Natural killer cell (primary cell): ENCODE measurements at regions not wholly inside any gene's neighbourhood (a gene's known extent, or its start where the extent isn't known, plus 50 kb on each side); places are given as distances from the start of the nearest gene placed in this dataset.

Experiments used
- ATAC-seq, 3 donors: fragments of 150-1000 bp in 2 of 3; fragments of 200-7000 bp in 1 of 3; cut with Tn5 transposase; 1 replicate in 1 of 3; 2 replicates in 2 of 3; pipeline ENCODE4 v1.10.0; 2021; ENCODE audit warnings: mild to moderate bottlenecking in 2 of 3, moderate library complexity in 2 of 3
- DNase-seq, 2 donors: peaks; one replicate each; pipeline versions ENCODE4 v3.0.0 to v3.0.0-alpha.2; 2013 to 2021; ENCODE audit warnings: mixed read lengths in 1 of 2
- H3K27ac ChIP-seq: one replicate; pipeline ENCODE4 v1.5.1; 2013; ENCODE audit warnings: mild to moderate bottlenecking, low read length
- H3K27me3 ChIP-seq: one replicate; pipeline ENCODE4 v1.6.1; 2013; ENCODE audit warnings: low read length; ENCODE audit not compliant: control insufficient read depth, insufficient read depth
- H3K36me3 ChIP-seq: one replicate; pipeline ENCODE4 v1.6.1; 2013; ENCODE audit warnings: low read length; ENCODE audit not compliant: control insufficient read depth, insufficient read depth
- H3K4me1 ChIP-seq: one replicate; pipeline ENCODE4 v1.6.1; 2013; ENCODE audit warnings: low read length; ENCODE audit not compliant: control insufficient read depth, insufficient read depth
- H3K4me3 ChIP-seq: one replicate; pipeline ENCODE4 v1.5.1; 2013; ENCODE audit warnings: low read length
- H3K9me3 ChIP-seq: one replicate; pipeline ENCODE4 v1.6.1; 2013; ENCODE audit warnings: low read length; ENCODE audit not compliant: control insufficient read depth, insufficient read depth
- H3K27ac Mint-ChIP-seq, 2 donors: one replicate each; pipeline ENCODE4 v1.8.0; 2022; ENCODE audit warnings: mild to moderate bottlenecking in 2 of 2, mixed read lengths in 2 of 2, moderate library complexity in 1 of 2
- H3K27me3 Mint-ChIP-seq, 2 donors: one replicate each; pipeline ENCODE4 v1.8.0; 2022; ENCODE audit warnings: low read depth in 2 of 2, mixed read lengths in 2 of 2
- H3K36me3 Mint-ChIP-seq: one replicate; pipeline ENCODE4 v1.8.0; 2022; ENCODE audit warnings: mixed read lengths
- H3K4me1 Mint-ChIP-seq, 2 donors: one replicate each; pipeline ENCODE4 v1.8.0; 2022; ENCODE audit warnings: mixed read lengths in 2 of 2
- H3K4me3 Mint-ChIP-seq: one replicate; pipeline ENCODE4 v1.8.0; 2022; ENCODE audit warnings: mild to moderate bottlenecking, moderate library complexity, mixed read lengths
- H3K9me3 Mint-ChIP-seq, 2 donors: one replicate each; pipeline ENCODE4 v1.8.0; 2022; ENCODE audit warnings: mixed read lengths in 2 of 2
- WGBS: methylation state at CpG from one replicate; pipeline ENCODE4 v1.1.7; 2013; ENCODE audit warnings: missing lambda C conversion rate; ENCODE audit not compliant: insufficient coverage; 5-methylcytosine and 5-hydroxymethylcytosine counted together
- intact Hi-C: fragments of 100-400 bp; cut with micrococcal nuclease; formaldehyde crosslinking; loops from one replicate; pipeline ENCODE4 v1.14.2; 2022
- TF ChIP-seq, protein P1 (sequence below): fragments of 200-600 bp; IDR thresholded peaks from one replicate; pipeline ENCODE4 v1.8.0; 2022; ENCODE audit warnings: antibody characterized with exemption

DNA sequence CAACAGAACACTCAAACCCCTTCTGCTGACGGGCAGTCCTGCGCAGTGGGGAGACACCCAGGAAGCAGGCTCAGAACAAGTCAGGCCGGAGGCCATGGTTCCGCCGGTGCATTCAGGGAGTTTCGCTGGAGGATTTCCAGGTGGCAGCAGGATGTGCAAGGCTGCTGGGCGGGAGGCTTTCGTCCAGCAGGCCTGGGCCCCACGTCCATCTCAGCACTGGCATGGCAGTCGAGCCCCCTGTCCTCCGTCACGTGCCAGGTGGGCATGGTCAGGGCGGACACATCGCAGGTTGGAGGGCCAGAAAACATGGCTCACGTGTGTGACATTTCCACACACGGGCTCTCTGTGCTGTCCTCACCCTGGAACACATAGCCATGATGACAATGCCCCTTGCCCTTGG is 299.9 kb upstream of the IRX2 start:
- TF ChIP-seq, protein P1, sequence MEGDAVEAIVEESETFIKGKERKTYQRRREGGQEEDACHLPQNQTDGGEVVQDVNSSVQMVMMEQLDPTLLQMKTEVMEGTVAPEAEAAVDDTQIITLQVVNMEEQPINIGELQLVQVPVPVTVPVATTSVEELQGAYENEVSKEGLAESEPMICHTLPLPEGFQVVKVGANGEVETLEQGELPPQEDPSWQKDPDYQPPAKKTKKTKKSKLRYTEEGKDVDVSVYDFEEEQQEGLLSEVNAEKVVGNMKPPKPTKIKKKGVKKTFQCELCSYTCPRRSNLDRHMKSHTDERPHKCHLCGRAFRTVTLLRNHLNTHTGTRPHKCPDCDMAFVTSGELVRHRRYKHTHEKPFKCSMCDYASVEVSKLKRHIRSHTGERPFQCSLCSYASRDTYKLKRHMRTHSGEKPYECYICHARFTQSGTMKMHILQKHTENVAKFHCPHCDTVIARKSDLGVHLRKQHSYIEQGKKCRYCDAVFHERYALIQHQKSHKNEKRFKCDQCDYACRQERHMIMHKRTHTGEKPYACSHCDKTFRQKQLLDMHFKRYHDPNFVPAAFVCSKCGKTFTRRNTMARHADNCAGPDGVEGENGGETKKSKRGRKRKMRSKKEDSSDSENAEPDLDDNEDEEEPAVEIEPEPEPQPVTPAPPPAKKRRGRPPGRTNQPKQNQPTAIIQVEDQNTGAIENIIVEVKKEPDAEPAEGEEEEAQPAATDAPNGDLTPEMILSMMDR, result no peak
- ATAC-seq, result no peak
- H3K4me3 Mint-ChIP-seq, result no peak overlapping the region
- intact Hi-C loops, result no loop called here
- peaks cover 12% of the 10 kb centered on the region for H3K9me3 ChIP-seq
- no peaks in the 10 kb centered on the region for H3K36me3 Mint-ChIP-seq
- no peak for DNase-seq
- H3K9me3 Mint-ChIP-seq, result peaks cover 3 to 7% of the 10 kb centered on the region in 2 donors
- H3K27ac Mint-ChIP-seq, result no peak overlapping the region
- no peaks in the 10 kb centered on the region for H3K36me3 ChIP-seq
- H3K27me3 Mint-ChIP-seq, result no peaks in the 10 kb centered on the region
- 89% methylated on average over 16 of the region's 16 CpGs for WGBS
- no peak overlapping the region for H3K27ac ChIP-seq
- H3K4me1 ChIP-seq, result no peaks in the 10 kb centered on the region
- no peaks in the 10 kb centered on the region for H3K27me3 ChIP-seq
- no peaks in the 10 kb centered on the region for H3K4me1 Mint-ChIP-seq
- no peak overlapping the region for H3K4me3 ChIP-seq

DNA sequence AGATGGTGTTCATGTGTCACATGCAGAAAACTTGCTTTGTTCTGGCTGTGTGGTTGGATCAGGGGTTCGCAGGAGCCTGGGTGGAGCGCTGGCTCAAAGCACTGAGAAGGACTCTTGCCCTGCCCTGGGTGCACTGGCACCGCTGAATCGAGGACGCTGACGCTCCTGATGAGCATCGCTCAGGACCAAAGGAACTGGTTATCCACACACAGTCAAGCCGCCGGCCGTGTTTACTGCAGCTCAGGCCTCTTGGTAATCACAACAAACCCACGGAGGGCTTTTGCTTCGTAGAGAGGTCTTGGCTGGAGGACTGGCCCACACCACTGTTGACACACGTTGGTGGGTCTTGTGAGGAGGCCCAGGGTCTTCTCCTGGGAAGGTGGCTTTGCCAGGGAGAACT is 299.4 kb upstream of the IRX2 start:
- H3K27ac ChIP-seq, result no peak overlapping the region
- TF ChIP-seq, protein P1, result no peak
- H3K36me3 ChIP-seq, result no peaks in the 10 kb centered on the region
- H3K9me3 Mint-ChIP-seq, result peaks cover 3 to 9% of the 10 kb centered on the region in 2 donors
- no peak overlapping the region for H3K27ac Mint-ChIP-seq
- no peaks in the 10 kb centered on the region for H3K4me1 ChIP-seq
- peaks cover 12% of the 10 kb centered on the region for H3K9me3 ChIP-seq
- no peak overlapping the region for H3K4me3 ChIP-seq
- DNase-seq (no peak), ATAC-seq (no peak)
- WGBS, result 88% methylated on average over 13 of the region's 13 CpGs
- H3K27me3 ChIP-seq, result no peaks in the 10 kb centered on the region
- H3K36me3 Mint-ChIP-seq, result no peaks in the 10 kb centered on the region
- H3K4me3 Mint-ChIP-seq, result no peak overlapping the region
- H3K27me3 Mint-ChIP-seq, result no peaks in the 10 kb centered on the region
- H3K4me1 Mint-ChIP-seq, result no peaks in the 10 kb centered on the region
- intact Hi-C loops, result no loop called here

DNA sequence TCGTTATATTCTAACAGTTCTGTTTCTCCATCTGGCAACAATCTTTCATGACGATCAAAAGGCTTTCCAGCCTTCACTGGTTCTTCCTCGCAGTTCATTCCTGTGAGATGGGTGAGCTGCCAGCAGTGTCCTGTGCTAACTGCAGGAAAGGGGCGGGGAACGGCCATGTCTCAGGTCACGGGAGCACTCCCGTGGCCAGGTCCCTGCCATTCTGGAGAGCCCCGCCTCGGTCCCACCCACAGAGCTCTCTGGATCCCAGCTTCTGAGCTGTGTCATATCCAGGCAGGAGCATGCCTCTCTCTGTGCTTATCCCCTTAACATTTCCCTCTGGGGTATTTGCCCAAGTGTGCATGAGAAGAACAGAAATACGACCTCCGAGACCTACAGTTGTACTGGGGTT is 297.8 kb upstream of the IRX2 start:
- H3K9me3 ChIP-seq, result peaks cover 8% of the 10 kb centered on the region
- WGBS, result 85% methylated on average over 11 of the region's 11 CpGs
- intact Hi-C loops, result no loop called here

More for the DNA sequence above, 297.8 kb upstream of the IRX2 start:
- H3K27me3 ChIP-seq, result no peaks in the 10 kb centered on the region
- DNase-seq (no peak), ATAC-seq (no peak)
- Mint-ChIP-seq H3K9me3 (peaks cover 3 to 9% of the 10 kb centered on the region in 2 donors), H3K4me1 (no peaks in the 10 kb centered on the region), H3K27ac (no peak overlapping the region), H3K27me3 (no peaks in the 10 kb centered on the region), H3K36me3 (no peaks in the 10 kb centered on the region), H3K4me3 (no peak overlapping the region)
- H3K4me1 ChIP-seq, result no peaks in the 10 kb centered on the region
- no peaks in the 10 kb centered on the region for H3K36me3 ChIP-seq
- TF ChIP-seq, protein P1, result no peak
- no peak overlapping the region for H3K4me3 ChIP-seq
- no peak overlapping the region for H3K27ac ChIP-seq
